HEK293 (cell line): ENCODE measurements at regions not wholly inside any gene's neighbourhood (a gene's known extent, or its start where the extent isn't known, plus 50 kb on each side); places are given as distances from the start of the nearest gene placed in this dataset.

Experiments used
- CTCF ChIA-PET: fragments of 350-600 bp; formaldehyde crosslinking; extraction: SDS; loops from one replicate; lab custom pipeline; 2021; ENCODE audit warnings: antibody characterized with exemption; lab: Yijun Ruan, JAX
- POLR2A ChIA-PET: fragments of 300-600 bp; formaldehyde crosslinking; extraction: SDS; loops from one replicate; lab custom pipeline; 2020; ENCODE audit warnings: antibody characterized with exemption, inconsistent platforms; lab: Yijun Ruan, JAX
- H3K27ac ChIP-seq: fragments of 200-500 bp; sonication (Bioruptor generic); 2 replicates; pipeline ENCODE4 v1.5.1; 2014; ENCODE audit warnings: low read depth, low read length, control low read depth, inconsistent platforms; ENCODE audit errors: extremely low read depth
- H3K36me3 ChIP-seq, 2 experiments: fragments of 200-500 bp in 1 of 2; sonication (Bioruptor generic) in 1 of 2; 1 replicate in 1 of 2; 2 replicates in 1 of 2; pipeline ENCODE4 v1.5.1; 2014 to 2017; ENCODE audit warnings: inconsistent platforms in 2 of 2, low read length in 2 of 2; ENCODE audit not compliant: control insufficient read depth in 2 of 2, insufficient read depth in 1 of 2
- H3K4me1 ChIP-seq: fragments of 200-500 bp; sonication (Bioruptor generic); 2 replicates; pipeline ENCODE4 v1.5.1; 2014; ENCODE audit warnings: mild to moderate bottlenecking, low read length, inconsistent platforms; ENCODE audit not compliant: control insufficient read depth, insufficient read depth
- H3K4me3 ChIP-seq: 2 replicates; pipeline ENCODE4 v1.5.1; 2011; ENCODE audit warnings: low read depth, mild to moderate bottlenecking, control low read depth, low read length, moderate library complexity
- H3K9me3 ChIP-seq: fragments of 200-500 bp; sonication (Bioruptor generic); 2 replicates; pipeline ENCODE4 v1.5.1; 2014; ENCODE audit warnings: low read depth, low read length, inconsistent platforms; ENCODE audit not compliant: control insufficient read depth, insufficient read depth
- HOXA7 ChIP-seq: sonication (generic); formaldehyde crosslinking; IDR thresholded peaks from 2 replicates; pipeline ENCODE4 v1.8.1; 2022; ENCODE audit warnings: missing genetic modification reagents, borderline replicate concordance
- MEIS1 ChIP-seq: sonication (generic); formaldehyde crosslinking; IDR thresholded peaks from 2 replicates; pipeline ENCODE4 v1.8.1; 2022; ENCODE audit warnings: missing genetic modification reagents, mild to moderate bottlenecking, borderline replicate concordance
- REPIN1 ChIP-seq: fragments of 450-650 bp; formaldehyde crosslinking; IDR thresholded peaks from 2 replicates; pipeline ENCODE4 v1.5.1; 2017; ENCODE audit warnings: missing biosample characterization, missing genetic modification characterization, low read depth
- ZBTB8A ChIP-seq: fragments of 450-650 bp; formaldehyde crosslinking; IDR thresholded peaks from 2 replicates; pipeline ENCODE4 v1.5.1; 2016; ENCODE audit warnings: missing biosample characterization, missing genetic modification characterization
- ZFHX2 ChIP-seq: fragments of 450-650 bp; formaldehyde crosslinking; conservative IDR thresholded peaks from 2 replicates; pipeline ENCODE4 v1.5.1; 2016; ENCODE audit warnings: missing biosample characterization, missing genetic modification characterization
- ZNF112 ChIP-seq: fragments of 450-650 bp; formaldehyde crosslinking; IDR thresholded peaks from 2 replicates; pipeline ENCODE4 v1.5.0; 2017; ENCODE audit warnings: missing biosample characterization, missing genetic modification characterization
- ZNF148 ChIP-seq: fragments of 450-650 bp; formaldehyde crosslinking; IDR thresholded peaks from 2 replicates; pipeline ENCODE4 v1.5.0; 2017; ENCODE audit warnings: missing biosample characterization, missing genetic modification characterization, borderline replicate concordance
- ZNF16 ChIP-seq: fragments of 450-650 bp; formaldehyde crosslinking; IDR thresholded peaks from 2 replicates; pipeline ENCODE4 v1.5.1; 2016; ENCODE audit warnings: low read depth, missing biosample characterization, missing genetic modification characterization
- ZNF223 ChIP-seq: fragments of 450-650 bp; formaldehyde crosslinking; IDR thresholded peaks from 2 replicates; pipeline ENCODE4 v1.5.1; 2016; ENCODE audit warnings: missing biosample characterization, missing genetic modification characterization
- ZNF23 ChIP-seq: fragments of 450-650 bp; formaldehyde crosslinking; IDR thresholded peaks from 2 replicates; pipeline ENCODE4 v1.5.1; 2016; ENCODE audit warnings: missing biosample characterization, missing genetic modification characterization, borderline replicate concordance
- ZNF239 ChIP-seq: fragments of 450-650 bp; formaldehyde crosslinking; IDR thresholded peaks from 2 replicates; pipeline ENCODE4 v1.5.1; 2016; ENCODE audit warnings: missing biosample characterization, missing genetic modification characterization
- ZNF248 ChIP-seq: fragments of 450-650 bp; formaldehyde crosslinking; IDR thresholded peaks from 2 replicates; pipeline ENCODE4 v1.5.1; 2017; ENCODE audit warnings: missing biosample characterization, missing genetic modification characterization
- ZNF280C ChIP-seq: fragments of 450-650 bp; formaldehyde crosslinking; IDR thresholded peaks from 2 replicates; pipeline ENCODE4 v1.5.1; 2016; ENCODE audit warnings: missing biosample characterization, missing genetic modification characterization
- ZNF292 ChIP-seq: fragments of 450-650 bp; formaldehyde crosslinking; IDR thresholded peaks from 2 replicates; pipeline ENCODE4 v1.5.1; 2016; ENCODE audit warnings: low read depth, missing biosample characterization, missing genetic modification characterization, borderline replicate concordance
- ZNF362 ChIP-seq: fragments of 450-650 bp; formaldehyde crosslinking; IDR thresholded peaks from 2 replicates; pipeline ENCODE4 v1.5.1; 2016; ENCODE audit warnings: missing biosample characterization, missing genetic modification characterization
- ZNF37A ChIP-seq: fragments of 450-650 bp; IDR thresholded peaks from 2 replicates; pipeline ENCODE4 v1.5.1; 2018; ENCODE audit warnings: missing biosample characterization, missing genetic modification characterization
- ZNF404 ChIP-seq: fragments of 450-650 bp; formaldehyde crosslinking; IDR thresholded peaks from 2 replicates; pipeline ENCODE4 v1.5.1; 2017; ENCODE audit warnings: missing biosample characterization, missing genetic modification characterization
- ZNF514 ChIP-seq: fragments of 450-650 bp; formaldehyde crosslinking; IDR thresholded peaks from 2 replicates; pipeline ENCODE4 v1.5.1; 2016; ENCODE audit warnings: missing biosample characterization, missing genetic modification characterization
- ZNF558 ChIP-seq: fragments of 450-650 bp; formaldehyde crosslinking; IDR thresholded peaks from 2 replicates; pipeline ENCODE4 v1.5.1; 2016; ENCODE audit warnings: missing biosample characterization, missing genetic modification characterization
- ZNF561 ChIP-seq: fragments of 450-650 bp; IDR thresholded peaks from 2 replicates; pipeline ENCODE4 v1.5.1; 2018; ENCODE audit warnings: missing biosample characterization, missing genetic modification characterization, borderline replicate concordance
- ZNF585B ChIP-seq: fragments of 450-650 bp; formaldehyde crosslinking; IDR thresholded peaks from 2 replicates; pipeline ENCODE4 v1.5.1; 2016; ENCODE audit warnings: missing biosample characterization, missing genetic modification characterization
- ZNF664 ChIP-seq: fragments of 450-650 bp; formaldehyde crosslinking; IDR thresholded peaks from 2 replicates; pipeline ENCODE4 v1.5.1; 2016; ENCODE audit warnings: missing biosample characterization, missing genetic modification characterization
- ZNF670 ChIP-seq: fragments of 450-650 bp; formaldehyde crosslinking; IDR thresholded peaks from 2 replicates; pipeline ENCODE4 v1.5.1; 2016; ENCODE audit warnings: missing biosample characterization, missing genetic modification characterization, low read depth
- ZNF791 ChIP-seq: fragments of 450-650 bp; formaldehyde crosslinking; IDR thresholded peaks from 2 replicates; pipeline ENCODE4 v1.5.1; 2016; ENCODE audit warnings: missing biosample characterization, missing genetic modification characterization
- ZSCAN5A ChIP-seq: fragments of 450-650 bp; formaldehyde crosslinking; IDR thresholded peaks from 2 replicates; pipeline ENCODE4 v1.5.1; 2016; ENCODE audit warnings: missing biosample characterization, missing genetic modification characterization

- TF ChIP-seq ZSCAN5A (no peak), ZNF23 (tag by site-specific recombination) (no peak), REPIN1 (no peak), ZNF561 (tag by site-specific recombination) (no peak), ZNF514 (tag by site-specific recombination) (no peak), HOXA7 (CRISPR knock-in tag) (no peak)
Observed at GRCh38 chr4:160020804-160021203, 917.9 kb downstream of the RAPGEF2 start (continued).

- CTCF ChIA-PET, result no interaction called here
- POLR2A ChIA-PET, result no interaction called here
- Histone ChIP-seq H3K4me3 (no peak overlapping the region), H3K27ac (no peak overlapping the region), H3K36me3 (no peaks in the 10 kb centered on the region), H3K4me1 (no peaks in the 10 kb centered on the region), H3K9me3 (no peaks in the 10 kb centered on the region)
- TF ChIP-seq ZBTB8A (tag by site-specific recombination) (no peak), ZNF223 (tag by site-specific recombination) (no peak), ZNF280C (tag by site-specific recombination) (no peak), ZNF791 (tag by site-specific recombination) (no peak), ZNF112 (tag by site-specific recombination) (no peak), ZNF558 (no peak), ZNF248 (tag by site-specific recombination) (no peak), ZFHX2 (no peak), ZNF37A (tag by site-specific recombination) (no peak), ZNF16 (no peak), ZNF585B (tag by site-specific recombination) (no peak), ZNF362 (tag by site-specific recombination) (no peak), ZNF404 (tag by site-specific recombination) (no peak), ZNF148 (tag by site-specific recombination) (no peak), ZNF239 (tag by site-specific recombination) (no peak), ZNF292 (tag by site-specific recombination) (no peak), MEIS1 (CRISPR knock-in tag) (no peak), ZNF664 (no peak), ZNF670 (tag by site-specific recombination) (no peak)
Observed at GRCh38 chr4:160021870-160022269, 919.0 kb downstream of the RAPGEF2 start.
